ENCODE measurements at regions not wholly inside any gene's neighbourhood (a gene's known extent, or its start where the extent isn't known, plus 50 kb on each side); places are given as distances from the start of the nearest gene placed in this dataset.
"Not testable (repeated sequence)": the region's sequence is repeated elsewhere in the genome, so short reads cannot be mapped to it uniquely, and the experiment has no call there.

DNA sequence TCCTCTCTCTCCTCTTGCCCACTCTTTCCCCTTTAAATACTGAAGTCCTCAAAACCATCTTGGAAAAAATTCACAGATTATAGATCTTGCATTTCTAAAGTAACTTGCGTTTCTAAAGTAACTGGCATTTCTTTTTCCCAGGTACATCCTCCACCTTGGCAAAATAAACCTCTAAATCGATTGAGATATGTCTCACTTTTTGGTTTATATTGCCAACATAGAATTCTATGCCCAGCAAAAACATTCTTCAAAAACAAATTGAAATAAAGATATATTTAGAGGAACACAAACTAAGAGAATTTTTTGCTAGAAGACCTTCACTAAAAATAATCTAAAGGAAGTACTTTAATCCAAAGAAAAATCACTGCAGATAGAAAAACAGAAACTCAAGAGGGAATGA lies 122.5 kb upstream of the RBMS1 start:
- intact Hi-C loops (cut with micrococcal nuclease): no loop called here
- Mint-ChIP-seq H3K4me3 (no peak overlapping the region), H3K27me3 (peaks cover 18% of the 10 kb centered on the region), H3K9me3 (ENCODE audit: insufficient read depth) (no peaks in the 10 kb centered on the region), H3K27ac (no peak overlapping the region), H3K4me1 (no peaks in the 10 kb centered on the region)
- no peaks in the 10 kb centered on the region for H3K79me2 ChIP-seq (ENCODE audit: control insufficient read depth, insufficient read depth, low read length)
- no peaks in the 10 kb centered on the region for H3K36me3 ChIP-seq (replicated peaks in 1 of 2; ENCODE audit: control extremely low read depth in 1 of 2, control insufficient read depth in 1 of 2, extremely low read depth in 1 of 2, insufficient read depth in 2 of 2, low read length in 1 of 2)
- H3K9ac ChIP-seq (ENCODE audit: low read length): no peak overlapping the region
- no peaks in the 10 kb centered on the region for H3K9me3 ChIP-seq (ENCODE audit: control extremely low read depth in 1 of 3, control insufficient read depth in 2 of 3, insufficient read depth in 1 of 3, low read length in 2 of 3)
- ChIA-PET CTCF (no interaction called here), POLR2A (no interaction called here)
- no peak overlapping the region for H3K27ac ChIP-seq (ENCODE audit: low read length in 2 of 2)
- no peaks in the 10 kb centered on the region for H4K20me1 ChIP-seq (ENCODE audit: control insufficient read depth, insufficient read depth, low read length, poor library complexity, severe bottlenecking)
- no peaks in the 10 kb centered on the region for H3K27me3 ChIP-seq (replicated peaks in 1 of 4; ENCODE audit: control extremely low read depth in 1 of 4, control insufficient read depth in 3 of 4, insufficient read depth in 4 of 4, low read length in 3 of 4)
- no peaks in the 10 kb centered on the region for H3K4me1 ChIP-seq (ENCODE audit: control insufficient read depth in 2 of 2, insufficient read depth in 2 of 2, low read length in 2 of 2)
- TF ChIP-seq, protein P1, sequence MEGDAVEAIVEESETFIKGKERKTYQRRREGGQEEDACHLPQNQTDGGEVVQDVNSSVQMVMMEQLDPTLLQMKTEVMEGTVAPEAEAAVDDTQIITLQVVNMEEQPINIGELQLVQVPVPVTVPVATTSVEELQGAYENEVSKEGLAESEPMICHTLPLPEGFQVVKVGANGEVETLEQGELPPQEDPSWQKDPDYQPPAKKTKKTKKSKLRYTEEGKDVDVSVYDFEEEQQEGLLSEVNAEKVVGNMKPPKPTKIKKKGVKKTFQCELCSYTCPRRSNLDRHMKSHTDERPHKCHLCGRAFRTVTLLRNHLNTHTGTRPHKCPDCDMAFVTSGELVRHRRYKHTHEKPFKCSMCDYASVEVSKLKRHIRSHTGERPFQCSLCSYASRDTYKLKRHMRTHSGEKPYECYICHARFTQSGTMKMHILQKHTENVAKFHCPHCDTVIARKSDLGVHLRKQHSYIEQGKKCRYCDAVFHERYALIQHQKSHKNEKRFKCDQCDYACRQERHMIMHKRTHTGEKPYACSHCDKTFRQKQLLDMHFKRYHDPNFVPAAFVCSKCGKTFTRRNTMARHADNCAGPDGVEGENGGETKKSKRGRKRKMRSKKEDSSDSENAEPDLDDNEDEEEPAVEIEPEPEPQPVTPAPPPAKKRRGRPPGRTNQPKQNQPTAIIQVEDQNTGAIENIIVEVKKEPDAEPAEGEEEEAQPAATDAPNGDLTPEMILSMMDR (IDR thresholded peaks at IDR 0.05): no peak
- no peak for TF ChIP-seq EZH2 (IDR thresholded peaks at IDR 0.05; ENCODE audit: borderline replicate concordance, insufficient read depth, low read depth, low read length, poor library complexity, severe bottlenecking)
- H3K4me3 ChIP-seq (ENCODE audit: control extremely low read depth in 1 of 5, extremely low read depth in 1 of 5, insufficient read depth in 1 of 5, low read depth in 2 of 5, low read length in 4 of 5): no peak overlapping the region
- H2AFZ ChIP-seq (ENCODE audit: insufficient read depth, low read depth, low read length, poor library complexity, severe bottlenecking): no peak overlapping the region
- DNase-seq (no peak), ATAC-seq (ENCODE audit: low read depth) (no peak)
- no CpG with 5 or more reads among the region's 2 CpGs for WGBS (ENCODE audit: insufficient coverage)
- no peak overlapping the region for H3K4me2 ChIP-seq (replicated peaks; ENCODE audit: low read depth, low read length, poor library complexity, severe bottlenecking)

DNA sequence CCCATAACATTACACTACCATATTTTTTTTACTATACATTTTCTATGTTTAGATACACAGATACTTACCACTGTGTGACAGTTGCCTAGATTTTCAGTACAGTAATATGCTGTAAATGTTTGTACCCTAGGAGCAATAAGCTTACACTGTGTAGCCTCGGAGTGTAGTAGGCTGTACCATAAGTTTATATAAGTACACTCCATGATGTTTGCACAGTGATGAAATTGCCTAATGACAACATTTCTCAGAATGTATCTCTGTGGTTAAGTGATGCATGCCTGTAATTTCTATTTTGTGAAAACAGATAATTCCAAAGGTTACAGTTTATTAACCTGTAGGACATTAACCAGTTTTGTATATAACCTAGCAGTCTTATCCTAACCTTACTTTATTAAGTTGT lies 128.1 kb upstream of the RBMS1 start:
- no peak overlapping the region for H2AFZ ChIP-seq (ENCODE audit: insufficient read depth, low read depth, low read length, poor library complexity, severe bottlenecking)
- ATAC-seq (ENCODE audit: low read depth): no peak
- no peaks in the 10 kb centered on the region for H3K9me3 ChIP-seq (ENCODE audit: control extremely low read depth in 1 of 3, control insufficient read depth in 2 of 3, insufficient read depth in 1 of 3, low read length in 2 of 3)
- no peak for DNase-seq
- H3K79me2 ChIP-seq (ENCODE audit: control insufficient read depth, insufficient read depth, low read length): no peaks in the 10 kb centered on the region
- no peak overlapping the region for H3K9ac ChIP-seq (ENCODE audit: low read length)
- no CpG with 5 or more reads among the region's 1 CpG for WGBS (ENCODE audit: insufficient coverage)
- POLR2A ChIA-PET: no interaction called here
- no peaks in the 10 kb centered on the region for H4K20me1 ChIP-seq (ENCODE audit: control insufficient read depth, insufficient read depth, low read length, poor library complexity, severe bottlenecking)
- Mint-ChIP-seq H3K9me3 (ENCODE audit: insufficient read depth) (peaks cover 5% of the 10 kb centered on the region), H3K4me1 (no peaks in the 10 kb centered on the region), H3K4me3 (no peak overlapping the region), H3K27me3 (no peaks in the 10 kb centered on the region), H3K27ac (no peak overlapping the region)
- CTCF ChIA-PET: no interaction called here
- no peaks in the 10 kb centered on the region for H3K4me1 ChIP-seq (ENCODE audit: control insufficient read depth in 2 of 2, insufficient read depth in 2 of 2, low read length in 2 of 2)
- H3K27ac ChIP-seq (ENCODE audit: low read length in 2 of 2): no peak overlapping the region
- TF ChIP-seq, protein P1 (IDR thresholded peaks at IDR 0.05): no peak
- TF ChIP-seq EZH2 (IDR thresholded peaks at IDR 0.05; ENCODE audit: borderline replicate concordance, insufficient read depth, low read depth, low read length, poor library complexity, severe bottlenecking): no peak
- H3K4me2 ChIP-seq (replicated peaks; ENCODE audit: low read depth, low read length, poor library complexity, severe bottlenecking): no peak overlapping the region
- H3K27me3 ChIP-seq (replicated peaks in 1 of 4; ENCODE audit: control extremely low read depth in 1 of 4, control insufficient read depth in 3 of 4, insufficient read depth in 4 of 4, low read length in 3 of 4): no peaks in the 10 kb centered on the region
- intact Hi-C loops (cut with micrococcal nuclease): no loop called here
- H3K36me3 ChIP-seq (replicated peaks in 1 of 2; ENCODE audit: control extremely low read depth in 1 of 2, control insufficient read depth in 1 of 2, extremely low read depth in 1 of 2, insufficient read depth in 2 of 2, low read length in 1 of 2): no peaks in the 10 kb centered on the region
- H3K4me3 ChIP-seq (ENCODE audit: control extremely low read depth in 1 of 5, extremely low read depth in 1 of 5, insufficient read depth in 1 of 5, low read depth in 2 of 5, low read length in 4 of 5): no peak overlapping the region

DNA sequence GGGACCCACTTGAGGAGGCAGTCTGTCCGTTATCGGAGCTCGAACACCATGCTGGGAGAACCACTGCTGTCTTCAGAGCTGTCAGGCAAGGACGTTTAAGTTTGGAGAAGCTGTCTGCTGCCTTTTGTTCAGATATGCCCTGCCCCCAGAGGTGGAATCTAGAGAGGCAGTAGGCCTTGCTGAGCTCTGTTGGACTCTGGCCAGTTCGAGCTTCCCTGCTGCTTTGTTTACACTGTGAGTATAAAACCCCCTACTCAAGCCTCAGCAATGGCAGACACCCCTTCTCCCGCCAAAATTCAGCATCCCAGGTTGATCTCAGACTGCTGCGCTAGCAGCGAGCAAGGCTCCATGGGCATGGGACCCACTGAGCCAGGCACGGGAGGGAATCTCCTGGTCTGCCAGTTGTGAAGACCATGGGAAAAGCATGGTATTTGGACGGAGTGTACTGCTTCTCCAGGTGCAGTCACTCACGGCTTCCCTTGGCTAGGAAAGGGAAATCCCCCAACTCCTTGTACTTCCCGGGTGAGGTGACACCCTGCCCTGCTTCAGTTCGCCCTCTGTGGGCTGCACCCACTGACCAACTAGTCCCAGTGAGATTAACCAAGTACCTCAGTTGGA lies 134.5 kb upstream of the RBMS1 start:
- H3K9me3 Mint-ChIP-seq (ENCODE audit: insufficient read depth); H3K27ac ChIP-seq (ENCODE audit: low read length in 2 of 2); intact Hi-C loops (cut with micrococcal nuclease); H4K20me1 ChIP-seq (ENCODE audit: control insufficient read depth, insufficient read depth, low read length, poor library complexity, severe bottlenecking); H3K4me1 Mint-ChIP-seq; H3K4me1 ChIP-seq (ENCODE audit: control insufficient read depth in 2 of 2, insufficient read depth in 2 of 2, low read length in 2 of 2); H3K27ac Mint-ChIP-seq; H3K9me3 ChIP-seq (ENCODE audit: control extremely low read depth in 1 of 3, control insufficient read depth in 2 of 3, insufficient read depth in 1 of 3, low read length in 2 of 3); H3K36me3 ChIP-seq (replicated peaks in 1 of 2; ENCODE audit: control extremely low read depth in 1 of 2, control insufficient read depth in 1 of 2, extremely low read depth in 1 of 2, insufficient read depth in 2 of 2, low read length in 1 of 2); POLR2A ChIA-PET; H3K4me2 ChIP-seq (replicated peaks; ENCODE audit: low read depth, low read length, poor library complexity, severe bottlenecking); ATAC-seq (ENCODE audit: low read depth); H3K4me3 Mint-ChIP-seq; DNase-seq; H3K27me3 ChIP-seq (replicated peaks in 1 of 4; ENCODE audit: control extremely low read depth in 1 of 4, control insufficient read depth in 3 of 4, insufficient read depth in 4 of 4, low read length in 3 of 4); H2AFZ ChIP-seq (ENCODE audit: insufficient read depth, low read depth, low read length, poor library complexity, severe bottlenecking); H3K9ac ChIP-seq (ENCODE audit: low read length); H3K79me2 ChIP-seq (ENCODE audit: control insufficient read depth, insufficient read depth, low read length); H3K27me3 Mint-ChIP-seq; CTCF ChIA-PET; H3K4me3 ChIP-seq (ENCODE audit: control extremely low read depth in 1 of 5, extremely low read depth in 1 of 5, insufficient read depth in 1 of 5, low read depth in 2 of 5, low read length in 4 of 5): not testable (repeated sequence)
- WGBS (ENCODE audit: insufficient coverage): 90% methylated on average over 12 of the region's 13 CpGs

Data from B cell (primary cell).